Tibial artery (tissue), 4 donors: ENCODE measurements at regions not wholly inside any gene's neighbourhood (a gene's known extent, or its start where the extent isn't known, plus 50 kb on each side); places are given as distances from the start of the nearest gene placed in this dataset.

Experiments used
- DNase-seq, 2 donors: peaks; one replicate each; pipeline ENCODE4 v3.0.0-alpha.2; 2019
- H3K27ac ChIP-seq, 2 donors: fragments of 200-600 bp; sonication (generic) in 1 of 2; 1 replicate in 1 of 2; 2 replicates in 1 of 2; pipeline ENCODE4 v1.5.1; 2018 to 2019; ENCODE audit warnings: mild to moderate bottlenecking in 1 of 2
- H3K27me3 ChIP-seq, 2 donors: fragments of 200-600 bp; sonication (generic) in 1 of 2; one replicate each; pipeline versions ENCODE4 v1.5.1 to v1.6.0; 2016 to 2019
- H3K36me3 ChIP-seq, 3 donors: fragments of 200-600 bp; sonication (generic) in 2 of 3; one replicate each; pipeline ENCODE4 v1.5.1; 2016 to 2019; ENCODE audit warnings: mild to moderate bottlenecking in 2 of 3
- H3K4me1 ChIP-seq, 4 donors: fragments of 200-600 bp; sonication (generic) in 2 of 4; 1 replicate in 3 of 4; 2 replicates in 1 of 4; pipeline ENCODE4 v1.5.1; 2016 to 2019
- H3K4me3 ChIP-seq, 2 donors: fragments of 200-600 bp; sonication (generic) in 1 of 2; 1 replicate in 1 of 2; 2 replicates in 1 of 2; pipeline ENCODE4 v1.5.1; 2018 to 2019; ENCODE audit warnings: mild to moderate bottlenecking in 2 of 2
- H3K9me3 ChIP-seq, 3 donors: fragments of 200-600 bp; sonication (generic) in 1 of 3; one replicate each; pipeline ENCODE4 v1.5.1; 2016 to 2019
- CTCF ChIP-seq, 2 experiments: fragments of 200-600 bp in 1 of 2; fragments of 450-650 bp in 1 of 2; IDR thresholded peaks; one replicate each; pipeline ENCODE4 v1.5.1; 2017 to 2019; ENCODE audit warnings: antibody characterized with exemption in 2 of 2, mild to moderate bottlenecking in 1 of 2, moderate library complexity in 1 of 2
- intact Hi-C: fragments of 100-400 bp; cut with DNase I; formaldehyde crosslinking; loops from one replicate; pipeline ENCODE4 v1.15.0; 2023; ENCODE audit warnings: low total_unique reads

DNA sequence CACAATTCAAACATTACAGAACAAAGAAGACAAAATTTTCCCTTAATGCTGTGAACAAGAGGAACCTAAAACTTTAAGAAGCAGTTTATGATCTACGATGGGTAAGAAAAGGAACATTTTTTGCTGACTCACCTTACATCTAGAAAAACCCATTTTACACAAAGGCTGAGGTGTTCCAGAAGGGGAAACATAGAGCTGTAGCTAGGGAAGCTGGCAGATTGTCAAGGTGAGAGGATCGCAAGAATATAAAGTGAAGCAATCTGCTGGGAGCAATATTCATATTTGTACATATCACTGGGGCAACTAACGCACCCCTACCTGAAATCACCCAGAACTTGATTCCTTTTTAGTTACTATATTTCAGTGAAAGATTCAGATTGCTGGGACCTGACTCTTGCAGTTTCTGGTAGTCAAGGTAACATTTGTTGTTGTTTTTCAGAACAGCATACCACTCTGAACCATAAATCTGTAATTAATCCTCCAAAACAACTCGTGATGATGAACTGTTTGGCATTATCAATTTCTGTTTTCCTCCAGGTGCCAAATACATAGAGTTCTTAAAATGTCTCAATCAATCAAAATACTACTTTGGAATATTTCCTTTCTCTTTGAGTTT lies 184.1 kb upstream of the LRRC3B start:
- no peak overlapping the region for H3K4me3 ChIP-seq
- no peak for DNase-seq
- H3K9me3 ChIP-seq: no peaks in the 10 kb centered on the region
- H3K27ac ChIP-seq: no peak overlapping the region
- no peaks in the 10 kb centered on the region for H3K27me3 ChIP-seq
- no peaks in the 10 kb centered on the region for H3K4me1 ChIP-seq
- intact Hi-C loops: no loop called here
- H3K36me3 ChIP-seq: no peaks in the 10 kb centered on the region
- no peak for TF ChIP-seq CTCF (IDR thresholded peaks at IDR 0.05)

GRCh38 chr3:26438981-26439884 lies 183.3 kb upstream of the LRRC3B start:
- H3K4me3 ChIP-seq: no peak overlapping the region
- H3K27ac ChIP-seq: no peak overlapping the region
- H3K4me1 ChIP-seq: no peaks in the 10 kb centered on the region
- H3K36me3 ChIP-seq: no peaks in the 10 kb centered on the region
- TF ChIP-seq CTCF (IDR thresholded peaks at IDR 0.05): no peak
- H3K27me3 ChIP-seq: no peaks in the 10 kb centered on the region
- intact Hi-C loops: no loop called here
- DNase-seq: no peak
- no peaks in the 10 kb centered on the region for H3K9me3 ChIP-seq

DNA sequence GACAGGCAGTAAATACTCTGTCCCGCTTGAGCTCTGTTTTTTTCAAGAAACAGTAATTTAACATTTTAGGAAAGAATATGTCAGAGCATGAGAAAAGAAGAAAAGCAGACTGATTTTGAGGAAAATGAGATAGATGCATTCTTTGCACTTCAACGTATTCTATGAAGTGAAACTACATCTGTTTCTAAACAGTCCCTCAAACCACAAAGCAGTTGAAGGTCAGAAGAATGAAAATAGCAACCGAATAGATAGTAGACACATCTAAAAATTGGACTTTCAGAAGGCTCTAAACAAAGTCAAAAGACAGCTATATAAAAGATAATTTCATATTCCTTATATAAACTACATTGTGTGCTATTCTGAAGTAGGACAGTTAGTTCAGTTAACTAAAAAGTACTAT lies 172.6 kb upstream of the LRRC3B start:
- DNase-seq: no peak
- Histone ChIP-seq H3K4me1 (no peaks in the 10 kb centered on the region), H3K27me3 (no peaks in the 10 kb centered on the region), H3K36me3 (no peaks in the 10 kb centered on the region), H3K4me3 (no peak overlapping the region), H3K27ac (no peak overlapping the region), H3K9me3 (no peaks in the 10 kb centered on the region)
- intact Hi-C loops: no loop called here
- TF ChIP-seq CTCF (IDR thresholded peaks at IDR 0.05): no peak

DNA sequence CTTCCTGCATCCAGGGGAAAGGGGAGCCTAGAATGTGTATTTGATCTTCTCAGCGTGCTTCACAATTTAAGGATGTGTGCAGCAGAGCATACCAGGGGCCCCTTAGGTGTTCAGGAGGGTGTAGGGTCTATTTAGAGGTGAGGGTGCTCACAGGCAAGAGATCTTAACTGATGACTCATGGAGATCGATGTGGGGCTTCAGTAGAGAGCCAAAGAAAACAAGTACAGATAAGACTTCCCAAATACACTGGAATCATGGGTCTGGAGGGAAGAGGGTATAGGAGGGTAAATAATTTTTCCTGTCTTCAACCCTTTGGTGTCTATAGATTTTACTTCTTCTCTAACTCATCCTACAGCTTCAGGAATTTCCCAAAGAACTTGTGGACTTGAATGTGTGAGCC lies 170.2 kb upstream of the LRRC3B start:
- Histone ChIP-seq H3K36me3 (no peaks in the 10 kb centered on the region), H3K27ac (no peak overlapping the region), H3K27me3 (no peaks in the 10 kb centered on the region), H3K9me3 (no peaks in the 10 kb centered on the region), H3K4me3 (no peak overlapping the region), H3K4me1 (no peaks in the 10 kb centered on the region)
- intact Hi-C loops: no loop called here
- no peak for TF ChIP-seq CTCF (IDR thresholded peaks at IDR 0.05)
- DNase-seq: no peak

GRCh38 chr3:26460985-26461384 lies 161.6 kb upstream of the LRRC3B start:
- no peaks in the 10 kb centered on the region for H3K27me3 ChIP-seq
- H3K36me3 ChIP-seq: no peaks in the 10 kb centered on the region
- H3K27ac ChIP-seq: no peak overlapping the region
- H3K4me3 ChIP-seq: no peak overlapping the region
- no peaks in the 10 kb centered on the region for H3K9me3 ChIP-seq
- DNase-seq: no peak
- intact Hi-C loops: no loop called here
- TF ChIP-seq CTCF (IDR thresholded peaks at IDR 0.05): no peak
- no peaks in the 10 kb centered on the region for H3K4me1 ChIP-seq
